Nephron (organoid): ENCODE measurements at regions not wholly inside any gene's neighbourhood (a gene's known extent, or its start where the extent isn't known, plus 50 kb on each side); places are given as distances from the start of the nearest gene placed in this dataset.

Experiments used
- H3K27ac Mint-ChIP-seq, 3 experiments: 2 replicates each; pipeline ENCODE4 v1.8.0; 2020; ENCODE audit warnings: mixed read lengths in 3 of 3, mild to moderate bottlenecking in 2 of 3, moderate library complexity in 1 of 3
- H3K27me3 Mint-ChIP-seq: 2 replicates; pipeline ENCODE4 v1.8.0; 2021; ENCODE audit warnings: low read depth, mild to moderate bottlenecking, moderate library complexity, mixed read lengths
- H3K36me3 Mint-ChIP-seq: 2 replicates; pipeline ENCODE4 v1.8.0; 2020; ENCODE audit warnings: low read depth, mixed read lengths
- H3K4me1 Mint-ChIP-seq: 2 replicates; pipeline ENCODE4 v1.8.0; 2020; ENCODE audit warnings: mixed read lengths
- H3K4me3 Mint-ChIP-seq, 3 experiments: 2 replicates each; pipeline ENCODE4 v1.8.0; 2020; ENCODE audit warnings: mild to moderate bottlenecking in 3 of 3, mixed read lengths in 3 of 3, moderate library complexity in 2 of 3
- H3K9me3 Mint-ChIP-seq: 2 replicates; pipeline ENCODE4 v1.8.0; 2020; ENCODE audit warnings: mixed read lengths
- TF ChIP-seq, protein P1 (sequence below), 3 experiments: fragments of 200-600 bp; sonication (generic); IDR thresholded peaks; one replicate each; pipeline ENCODE4 v1.5.0; 2021; ENCODE audit warnings: antibody characterized with exemption in 3 of 3; ENCODE audit not compliant: unreplicated experiment in 3 of 3

DNA sequence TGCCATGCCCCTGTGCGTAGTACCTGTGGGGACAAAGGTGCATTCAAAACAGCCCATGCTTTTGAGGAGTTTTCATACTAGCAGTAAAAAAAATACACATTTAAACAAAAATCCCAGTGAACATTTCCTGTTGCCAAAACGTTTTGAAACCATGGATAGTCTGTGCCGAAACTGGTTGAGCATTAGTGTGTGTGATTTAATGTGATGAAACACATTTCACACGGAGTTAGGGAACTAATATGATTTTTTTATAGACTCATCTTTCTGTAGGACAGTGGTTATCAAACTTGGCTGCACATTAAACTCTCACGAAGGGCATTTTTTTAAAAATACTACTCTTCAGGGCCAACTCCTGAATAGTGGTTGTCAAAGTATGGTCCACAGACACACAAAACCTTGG is 111.8 kb upstream of the CREB5 start:
- Mint-ChIP-seq H3K27me3 (no peaks in the 10 kb centered on the region), H3K4me1 (peaks cover 40% of the 10 kb centered on the region), H3K9me3 (no peaks in the 10 kb centered on the region), H3K27ac (peak overlapping the region in 1 of 3 experiments; percentile 75), H3K4me3 (no peak overlapping the region), H3K36me3 (no peaks in the 10 kb centered on the region)
- TF ChIP-seq, protein P1, sequence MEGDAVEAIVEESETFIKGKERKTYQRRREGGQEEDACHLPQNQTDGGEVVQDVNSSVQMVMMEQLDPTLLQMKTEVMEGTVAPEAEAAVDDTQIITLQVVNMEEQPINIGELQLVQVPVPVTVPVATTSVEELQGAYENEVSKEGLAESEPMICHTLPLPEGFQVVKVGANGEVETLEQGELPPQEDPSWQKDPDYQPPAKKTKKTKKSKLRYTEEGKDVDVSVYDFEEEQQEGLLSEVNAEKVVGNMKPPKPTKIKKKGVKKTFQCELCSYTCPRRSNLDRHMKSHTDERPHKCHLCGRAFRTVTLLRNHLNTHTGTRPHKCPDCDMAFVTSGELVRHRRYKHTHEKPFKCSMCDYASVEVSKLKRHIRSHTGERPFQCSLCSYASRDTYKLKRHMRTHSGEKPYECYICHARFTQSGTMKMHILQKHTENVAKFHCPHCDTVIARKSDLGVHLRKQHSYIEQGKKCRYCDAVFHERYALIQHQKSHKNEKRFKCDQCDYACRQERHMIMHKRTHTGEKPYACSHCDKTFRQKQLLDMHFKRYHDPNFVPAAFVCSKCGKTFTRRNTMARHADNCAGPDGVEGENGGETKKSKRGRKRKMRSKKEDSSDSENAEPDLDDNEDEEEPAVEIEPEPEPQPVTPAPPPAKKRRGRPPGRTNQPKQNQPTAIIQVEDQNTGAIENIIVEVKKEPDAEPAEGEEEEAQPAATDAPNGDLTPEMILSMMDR (IDR thresholded peaks at IDR 0.05; ENCODE audit: unreplicated experiment in 3 of 3), result no peak

DNA sequence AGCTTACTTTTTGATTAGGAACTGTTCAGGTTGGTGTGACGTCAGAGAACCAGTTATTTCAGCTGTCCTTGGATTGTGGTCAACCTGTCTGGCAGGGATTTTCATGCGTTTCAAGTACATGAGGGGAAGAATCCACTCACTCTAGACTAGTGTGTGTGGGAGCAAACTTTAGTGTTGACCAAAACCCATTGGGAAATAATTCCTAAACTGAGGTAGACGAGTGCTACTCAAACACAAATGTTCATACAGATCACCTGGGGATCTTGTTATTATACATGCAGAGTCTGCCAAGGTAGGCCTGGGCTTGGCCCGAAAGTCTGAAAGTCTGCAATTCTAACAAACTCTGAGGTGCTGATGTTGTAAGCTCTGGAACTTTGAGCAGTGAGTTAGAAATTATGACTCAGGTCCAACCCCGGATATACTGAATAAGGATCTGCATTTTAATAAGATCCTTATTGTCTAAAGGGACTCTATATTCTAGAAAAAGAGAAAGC is 111.1 kb upstream of the CREB5 start:
- TF ChIP-seq, protein P1 (IDR thresholded peaks at IDR 0.05; ENCODE audit: unreplicated experiment in 3 of 3), result no peak
- Mint-ChIP-seq H3K4me1 (peaks cover 40% of the 10 kb centered on the region), H3K27ac (peak overlapping the region; percentile 47 to 75 (median 74)), H3K36me3 (no peaks in the 10 kb centered on the region), H3K9me3 (no peaks in the 10 kb centered on the region), H3K27me3 (no peaks in the 10 kb centered on the region), H3K4me3 (peak overlapping the region in 1 of 3 experiments; percentile 57)

DNA sequence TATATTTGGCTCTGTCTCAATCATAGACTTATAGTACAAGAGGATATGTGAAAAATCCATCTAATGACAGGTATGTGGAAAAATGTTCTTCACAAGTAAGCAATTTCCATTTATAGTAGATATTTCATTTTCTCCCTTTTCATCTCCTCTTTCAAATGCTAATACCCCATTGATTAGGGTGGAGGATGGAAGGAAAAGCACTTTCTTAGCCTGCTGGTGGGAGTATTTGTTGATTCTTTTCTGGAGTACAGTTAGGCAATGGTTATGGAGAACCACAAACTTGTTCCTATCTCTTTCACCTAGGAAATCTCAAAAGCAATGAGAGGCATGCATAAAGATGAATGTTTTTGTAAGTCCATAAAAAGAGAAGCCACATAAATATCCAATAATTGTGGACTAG is 108.0 kb upstream of the CREB5 start:
- H3K9me3 Mint-ChIP-seq, result no peaks in the 10 kb centered on the region
- H3K4me1 Mint-ChIP-seq, result peaks cover 26% of the 10 kb centered on the region
- TF ChIP-seq, protein P1 (IDR thresholded peaks at IDR 0.05; ENCODE audit: unreplicated experiment in 3 of 3), result no peak
- peaks cover 6% of the 10 kb centered on the region for H3K27me3 Mint-ChIP-seq
- H3K27ac Mint-ChIP-seq, result no peak overlapping the region
- no peak overlapping the region for H3K4me3 Mint-ChIP-seq
- no peaks in the 10 kb centered on the region for H3K36me3 Mint-ChIP-seq

DNA sequence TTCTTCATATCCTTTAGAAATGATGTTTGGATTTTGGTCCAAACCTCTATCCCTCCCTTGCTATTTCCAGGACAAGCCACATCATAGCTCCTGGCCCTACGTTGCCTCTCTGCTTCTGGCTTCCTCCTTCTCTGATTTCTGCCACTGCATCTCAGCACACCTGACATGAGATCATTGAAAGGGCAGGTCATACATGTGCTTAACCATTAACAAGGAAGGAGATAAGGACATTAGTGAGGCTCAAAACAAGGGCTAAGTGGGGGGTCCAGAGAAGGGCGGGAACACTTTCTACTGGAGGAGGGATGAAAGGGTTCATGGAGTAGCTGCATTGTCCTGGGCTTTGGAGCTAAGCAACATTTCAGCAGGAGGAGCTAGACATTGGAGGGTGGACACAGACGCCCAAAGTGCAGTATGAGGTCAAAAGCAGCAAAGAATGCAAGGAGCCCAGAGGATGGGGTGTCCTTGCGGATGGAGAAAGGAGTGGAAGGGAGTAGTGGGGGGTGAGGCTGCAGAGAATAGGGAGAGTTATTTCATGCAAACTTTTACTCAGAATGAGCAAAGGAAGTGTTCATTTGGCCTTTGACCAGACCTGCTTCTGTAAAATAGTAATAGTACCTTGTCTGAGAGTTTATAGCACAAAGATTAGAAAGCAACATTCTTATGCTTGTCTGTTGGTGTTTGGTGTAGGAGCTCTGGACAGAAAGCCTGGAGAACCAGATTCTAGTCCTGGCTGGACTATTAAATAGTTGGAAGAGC is 102.4 kb upstream of the CREB5 start:
- H3K27me3 Mint-ChIP-seq, result peaks cover 6% of the 10 kb centered on the region
- H3K9me3 Mint-ChIP-seq, result no peaks in the 10 kb centered on the region
- TF ChIP-seq, protein P1 (IDR thresholded peaks at IDR 0.05; ENCODE audit: unreplicated experiment in 3 of 3), result no peak
- no peaks in the 10 kb centered on the region for H3K36me3 Mint-ChIP-seq
- peaks cover 10% of the 10 kb centered on the region for H3K4me1 Mint-ChIP-seq
- H3K4me3 Mint-ChIP-seq, result no peak overlapping the region
- H3K27ac Mint-ChIP-seq, result no peak overlapping the region

DNA sequence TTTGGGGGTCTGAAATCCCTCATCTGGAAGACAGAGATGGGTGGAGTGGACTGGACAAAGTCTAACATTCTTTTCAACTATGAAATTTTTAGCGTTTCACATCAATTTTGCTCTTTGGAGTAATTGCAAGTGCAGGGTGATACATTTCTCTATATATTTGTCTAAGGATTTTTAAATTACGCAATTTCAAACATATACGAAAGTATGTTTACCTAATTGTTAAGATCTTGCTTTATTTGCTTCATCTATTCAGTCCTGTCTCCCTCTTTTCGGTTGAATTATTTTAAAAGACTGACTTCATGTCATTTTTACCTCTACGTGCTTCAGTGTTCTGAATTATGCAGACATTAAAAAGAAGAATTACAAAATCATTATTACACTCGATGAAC is 101.9 kb upstream of the CREB5 start:
- Mint-ChIP-seq H3K4me3 (no peak overlapping the region), H3K27ac (no peak overlapping the region), H3K9me3 (no peaks in the 10 kb centered on the region)

More for the DNA sequence above, 101.9 kb upstream of the CREB5 start:
- Mint-ChIP-seq H3K36me3 (no peaks in the 10 kb centered on the region), H3K27me3 (peaks cover 7% of the 10 kb centered on the region), H3K4me1 (peaks cover 12% of the 10 kb centered on the region)
- TF ChIP-seq, protein P1 (IDR thresholded peaks at IDR 0.05; ENCODE audit: unreplicated experiment in 3 of 3), result no peak
